Heart left ventricle (tissue), 16 donors: ENCODE measurements at regions not wholly inside any gene's neighbourhood (a gene's known extent, or its start where the extent isn't known, plus 50 kb on each side); places are given as distances from the start of the nearest gene placed in this dataset.

ENCODE experiments used
- ATAC-seq, 4 donors: fragments of 200-7000 bp; cut with Tn5 transposase; one replicate each; pipeline ENCODE4 v1.9.1; 2020 to 2022; ENCODE audit warnings: moderate library complexity in 4 of 4, mild to moderate bottlenecking in 3 of 4, moderate number of reproducible peaks in 1 of 4
- DNase-seq, 5 donors: peaks; one replicate each; pipeline ENCODE4 v3.0.0-alpha.2; 2020
- H3K27ac ChIP-seq, 12 donors: fragments of 200-600 bp; sonication (generic) in 4 of 12; one replicate each; pipeline versions ENCODE4 v1.5.0 to v1.8.0; 2016 to 2022; ENCODE audit warnings: mild to moderate bottlenecking in 2 of 12
- H3K27me3 ChIP-seq, 9 donors: fragments of 200-600 bp; sonication (generic) in 2 of 9; one replicate each; pipeline versions ENCODE4 v1.5.1 to v1.8.0; 2016 to 2022; ENCODE audit warnings: mild to moderate bottlenecking in 3 of 9
- H3K36me3 ChIP-seq, 9 donors: fragments of 200-600 bp; sonication (generic) in 2 of 9; one replicate each; pipeline versions ENCODE4 v1.5.0 to v1.8.0; 2018 to 2022; ENCODE audit warnings: mild to moderate bottlenecking in 2 of 9
- H3K4me1 ChIP-seq, 12 donors: fragments of 200-600 bp; sonication (generic) in 4 of 12; one replicate each; pipeline versions ENCODE4 v1.5.0 to v1.8.0; 2016 to 2022; ENCODE audit warnings: mild to moderate bottlenecking in 3 of 12
- H3K4me3 ChIP-seq, 12 donors: fragments of 200-600 bp; sonication (generic) in 4 of 12; one replicate each; pipeline versions ENCODE4 v1.5.0 to v1.8.0; 2017 to 2022; ENCODE audit warnings: mild to moderate bottlenecking in 9 of 12, moderate library complexity in 4 of 12
- H3K9me3 ChIP-seq, 12 donors: fragments of 200-600 bp; sonication (generic) in 4 of 12; one replicate each; pipeline versions ENCODE4 v1.5.0 to v1.8.0; 2016 to 2022; ENCODE audit warnings: mild to moderate bottlenecking in 1 of 12
- CTCF ChIP-seq, 12 donors: fragments of 200-600 bp; sonication (generic) in 4 of 12; IDR thresholded peaks; one replicate each; pipeline versions ENCODE4 v1.5.0 to v1.8.0; 2018 to 2022; ENCODE audit warnings: antibody characterized with exemption in 12 of 12, mild to moderate bottlenecking in 5 of 12
- POLR2A ChIP-seq, 2 donors: fragments of 450-650 bp; IDR thresholded peaks; one replicate each; pipeline ENCODE4 v1.6.1; 2017; ENCODE audit warnings: antibody characterized with exemption in 2 of 2, mild to moderate bottlenecking in 2 of 2, moderate library complexity in 2 of 2
- WGBS, 4 donors: extraction: QIAGEN DNeasy Blood & Tissue Kit in 2 of 4; methylation state at CpG; one replicate each; pipeline versions ENCODE4 v1.1.5 to v1.1.7; 2013 to 2018; 5-methylcytosine and 5-hydroxymethylcytosine counted together
- intact Hi-C, 10 donors: fragments of 100-400 bp; cut with DNase I; formaldehyde crosslinking; loops; one replicate each; pipeline versions ENCODE4 v1.11.1 to v1.14.2; 2022
- donor health status: ischemic (EF 13 %, LVEDD 7.1; RV severe dilation, severe dysfunction).
- donor health status: healthy with polysubstance abuse.
- donor health status: DM: no; HTN: yes; CAD: no.
- donor health status: DM: no; HTN: no; CAD: no.
- donor health status: ischemic (EF 25% LVEDD 6.9; RV normal size, moderate dysfunction).
- donor health status: ischemic (EF 25% LVEDD 5.7; RV mildly dilated, moderate dysfunction).
- donor health status: healthy.
- donor health status: DM: yes; HTN: yes; CAD: no.
- donor health status: ischemic (EF 35%, LVEDD 5.7; RV mildly dilated, moderate dysfunction).
- donor health status: nonischemic (EF 11% LVEDD 7.7; RV severe dilation, severe dysfunction).
- donor health status: DM: yes; HTN: yes; CAD: no.
- donor health status: PGD.
- donor health status: ischemic (EF 29% LVEDD 5.4; RV normal size, mild dysfunction).
- donor health status: nonischemic (EF 23%, LVEDD 6.1; RV moderate dilation, normal function).

GRCh38 chr4:35562861-35563260, 681.5 kb downstream of the ARAP2 start:
- ATAC-seq (no peak), DNase-seq (no peak)
- Histone ChIP-seq H3K36me3 (no peaks in the 10 kb centered on the region), H3K4me1 (no peaks in the 10 kb centered on the region), H3K9me3 (peaks cover 0 to 25% (median 9%) of the 10 kb centered on the region in 12 donors), H3K27me3 (no peaks in the 10 kb centered on the region), H3K4me3 (no peak overlapping the region), H3K27ac (no peak overlapping the region)
- 24 to 38% (median 26%) methylated on average over 2 of the region's 2 CpGs for WGBS, 4 donors
- intact Hi-C loops, result no loop called here
- TF ChIP-seq CTCF (IDR thresholded peaks at IDR 0.05) (no peak), POLR2A (IDR thresholded peaks at IDR 0.05) (no peak)

GRCh38 chr4:35565640-35566039, 678.7 kb downstream of the ARAP2 start:
- 75 to 85% (median 82%) methylated on average over 3 of the region's 3 CpGs for WGBS, 4 donors
- intact Hi-C loops, result no loop called here
- Histone ChIP-seq H3K27ac (no peak overlapping the region), H3K27me3 (no peaks in the 10 kb centered on the region), H3K36me3 (no peaks in the 10 kb centered on the region), H3K4me3 (no peak overlapping the region), H3K9me3 (peaks cover 0 to 4% (median 0%) of the 10 kb centered on the region in 12 donors), H3K4me1 (no peaks in the 10 kb centered on the region)
- no peak for TF ChIP-seq CTCF (IDR thresholded peaks at IDR 0.05)
- no peak for TF ChIP-seq POLR2A (IDR thresholded peaks at IDR 0.05)
- no peak for DNase-seq
- no peak for ATAC-seq

GRCh38 chr4:35591035-35591434, 653.3 kb downstream of the ARAP2 start:
- intact Hi-C loops, result no loop called here
- TF ChIP-seq CTCF (IDR thresholded peaks at IDR 0.05), result no peak
- TF ChIP-seq POLR2A (IDR thresholded peaks at IDR 0.05), result no peak

GRCh38 chr4:35604252-35604651, 640.1 kb downstream of the ARAP2 start:
- no peaks in the 10 kb centered on the region for H3K27me3 ChIP-seq
- TF ChIP-seq POLR2A (IDR thresholded peaks at IDR 0.05), result no peak
- TF ChIP-seq CTCF (IDR thresholded peaks at IDR 0.05), result no peak
- H3K9me3 ChIP-seq, result no peaks in the 10 kb centered on the region
- H3K4me3 ChIP-seq, result no peak overlapping the region
- DNase-seq, result no peak
- intact Hi-C loops, result no loop called here
- WGBS, 4 donors, result 72 to 85% (median 83%) methylated on average over 3 of the region's 3 CpGs
- H3K36me3 ChIP-seq, result no peaks in the 10 kb centered on the region
- no peak overlapping the region for H3K27ac ChIP-seq
- no peaks in the 10 kb centered on the region for H3K4me1 ChIP-seq
- no peak for ATAC-seq

More at GRCh38 chr4:35591035-35591434, 653.3 kb downstream of the ARAP2 start:
- no peak overlapping the region for H3K4me3 ChIP-seq
- no peaks in the 10 kb centered on the region for H3K4me1 ChIP-seq
- ATAC-seq (no peak), DNase-seq (no peak)
- no peak overlapping the region for H3K27ac ChIP-seq
- no peaks in the 10 kb centered on the region for H3K9me3 ChIP-seq
- H3K27me3 ChIP-seq, result no peaks in the 10 kb centered on the region
- no peaks in the 10 kb centered on the region for H3K36me3 ChIP-seq
